AG09319 (cell line): ENCODE measurements at regions not wholly inside any gene's neighbourhood (a gene's known extent, or its start where the extent isn't known, plus 50 kb on each side); places are given as distances from the start of the nearest gene placed in this dataset.
A peak's percentile ranks its signal among the peaks of the same experiment; 100 is the strongest.

Experiments
- DNase-seq: peaks from one replicate; pipeline ENCODE4 v3.0.0-alpha.2; 2010; ENCODE audit warnings: low read depth; ENCODE audit errors: extremely low read depth
- CTCF ChIP-seq: IDR thresholded peaks from 2 replicates; pipeline ENCODE4 v1.5.1; 2011; ENCODE audit warnings: low read depth, mild to moderate bottlenecking, inconsistent platforms, low read length, moderate library complexity

DNA sequence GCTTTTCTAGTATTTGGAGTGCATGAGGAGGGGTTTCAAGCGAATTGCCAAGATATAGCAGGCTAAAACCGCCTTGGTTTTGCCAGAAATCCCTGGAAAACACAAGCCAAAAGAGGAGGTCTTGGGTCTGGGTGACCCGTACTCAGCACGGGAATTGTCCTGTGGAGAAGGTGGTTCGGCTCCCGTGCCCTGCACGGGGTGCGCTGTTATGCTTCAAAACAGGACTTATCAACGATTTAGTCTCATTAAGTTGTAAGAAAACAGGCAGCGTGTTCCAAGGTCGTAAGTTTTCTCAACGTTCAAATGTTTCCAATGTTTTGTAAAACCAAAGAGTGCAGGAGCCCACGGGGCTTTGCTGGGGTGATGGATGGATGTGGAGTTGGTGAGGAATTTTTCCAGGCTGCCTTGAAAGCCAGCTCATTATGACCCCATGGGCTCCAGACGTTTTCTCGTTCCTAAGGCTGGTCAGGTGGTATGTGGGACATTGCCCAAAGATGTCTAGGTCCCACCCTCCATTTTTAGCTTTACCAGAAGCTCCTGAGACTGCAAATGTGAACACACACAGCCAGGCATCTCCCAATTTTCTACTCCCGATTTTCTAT lies 75.4 kb upstream of the CLDN14 start:
- TF ChIP-seq CTCF = no peak
- no peak for DNase-seq

DNA sequence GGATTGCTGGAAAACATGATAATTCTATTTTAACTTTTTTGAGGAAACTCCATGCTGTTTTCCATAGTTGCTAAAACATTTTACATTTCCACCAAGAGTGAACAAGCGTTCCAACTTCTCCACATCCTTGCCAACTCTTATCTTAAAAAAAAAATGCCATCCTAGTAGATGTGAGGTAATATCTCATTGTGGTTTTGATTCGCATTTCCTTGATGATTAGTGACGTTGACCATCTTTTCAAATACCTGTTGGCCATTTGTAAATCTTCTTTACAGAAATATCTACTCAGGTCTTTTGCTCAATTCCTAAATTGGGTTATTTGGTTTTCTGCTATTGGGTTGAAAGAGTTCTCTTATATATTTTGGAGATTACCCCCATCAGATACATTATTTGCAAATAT lies 77.4 kb upstream of the CLDN14 start:
- no peak for DNase-seq
- no peak for TF ChIP-seq CTCF

- no peak for DNase-seq
- TF ChIP-seq CTCF = no peak
Measured at GRCh38 chr21:36560933-36561575, 81.1 kb upstream of the CLDN14 start.

GRCh38 chr21:36563341-36563926 lies 83.5 kb upstream of the CLDN14 start:
- peak; percentile 30 for DNase-seq
- no peak for TF ChIP-seq CTCF

- TF ChIP-seq CTCF = no peak
- DNase-seq = no peak
Measured at GRCh38 chr21:36564647-36565046, 84.7 kb upstream of the CLDN14 start.

DNA sequence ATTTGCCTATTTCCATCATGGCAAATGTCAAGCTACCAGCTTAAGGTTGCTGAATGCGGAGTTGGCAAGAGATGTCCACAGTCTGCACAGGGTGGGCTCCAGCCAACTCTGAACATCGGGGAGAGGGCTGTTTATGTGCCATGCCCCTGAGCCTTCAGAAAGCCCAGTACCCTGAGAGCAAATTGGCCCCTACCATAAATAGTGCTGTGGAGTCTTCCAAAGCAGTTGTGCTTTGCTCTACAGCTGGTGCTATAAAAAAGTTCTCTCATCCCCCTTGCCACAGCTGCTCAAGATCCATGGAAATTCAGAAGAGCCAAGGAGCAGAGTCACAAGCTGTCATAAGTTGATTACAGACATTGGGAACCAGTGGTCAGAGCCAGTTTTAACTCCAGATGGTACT lies 85.6 kb upstream of the CLDN14 start:
- DNase-seq = no peak
- no peak for TF ChIP-seq CTCF

- TF ChIP-seq CTCF = no peak
- DNase-seq = no peak
Measured at GRCh38 chr21:36566644-36567043, 86.7 kb upstream of the CLDN14 start.
